HG03280 (cell line): ENCODE measurements at regions not wholly inside any gene's neighbourhood (a gene's known extent, or its start where the extent isn't known, plus 50 kb on each side); places are given as distances from the start of the nearest gene placed in this dataset.
"Not testable (repeated sequence)": the region's sequence is repeated elsewhere in the genome, so short reads cannot be mapped to it uniquely, and the experiment has no call there.

Source experiments
- ATAC-seq: cut with Tn5 transposase; IDR thresholded peaks from one replicate; pipeline ENCODE4 v1.9.1; 2021; ENCODE audit warnings: mild to moderate bottlenecking, moderate library complexity; ENCODE audit not compliant: unreplicated experiment

DNA sequence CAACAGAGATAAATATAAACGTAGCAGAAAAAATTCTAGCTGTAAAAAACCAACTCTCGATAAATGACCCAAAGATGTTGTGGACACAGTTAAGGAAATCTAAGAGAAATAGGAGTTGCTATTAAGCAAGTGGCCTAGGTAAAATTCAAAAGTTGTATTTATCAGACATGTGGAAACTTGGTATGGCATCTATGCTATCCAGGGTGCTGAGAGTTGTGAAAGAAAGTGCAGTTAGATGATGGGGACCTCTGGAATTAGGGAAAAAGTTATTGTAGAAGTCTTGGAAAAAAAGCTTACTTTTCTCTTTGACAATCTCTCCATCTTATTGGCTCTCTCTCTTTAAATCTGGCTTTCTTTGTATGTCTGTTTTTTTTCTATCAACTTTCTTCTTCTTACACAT is 1090.9 kb downstream of the TBL1XR1 start:
- no peak for ATAC-seq

DNA sequence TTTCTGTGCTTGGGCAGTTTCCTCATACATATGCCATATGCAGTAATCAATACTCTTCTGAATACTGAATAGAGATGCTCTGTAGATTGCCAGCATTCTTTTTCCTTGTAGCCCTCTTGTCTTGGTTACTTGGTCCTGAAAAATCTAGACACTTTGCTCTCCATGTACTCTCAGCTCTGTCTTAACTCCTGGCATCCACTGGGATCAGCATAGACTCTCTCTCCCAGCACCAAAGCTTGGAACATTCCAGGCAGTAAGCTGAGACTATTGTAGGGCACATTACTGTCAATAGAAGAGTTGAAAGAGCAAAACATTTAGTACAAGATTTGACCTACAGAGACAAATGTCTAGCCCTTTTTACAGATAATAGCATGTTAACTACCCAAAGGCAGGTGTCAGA is 1100.3 kb downstream of the TBL1XR1 start:
- no peak for ATAC-seq

DNA sequence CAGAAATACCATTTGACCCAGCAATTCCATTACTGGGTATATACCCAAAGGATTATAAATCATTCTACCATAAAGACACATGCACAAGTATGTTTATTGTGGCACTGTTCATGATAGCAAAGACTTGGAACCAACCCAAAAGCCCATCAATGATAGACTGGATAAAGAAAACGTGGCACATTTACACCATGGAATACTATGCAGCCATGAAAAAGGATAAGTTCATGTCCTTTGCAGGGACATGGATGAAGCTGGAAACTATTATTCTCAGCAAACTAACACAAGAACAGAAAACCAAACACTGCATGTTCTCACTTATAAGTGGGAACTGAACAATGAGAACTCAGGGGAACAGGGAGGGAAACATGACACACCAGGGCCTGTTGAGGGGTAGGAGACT is 1103.4 kb downstream of the TBL1XR1 start:
- not testable (repeated sequence) for ATAC-seq

DNA sequence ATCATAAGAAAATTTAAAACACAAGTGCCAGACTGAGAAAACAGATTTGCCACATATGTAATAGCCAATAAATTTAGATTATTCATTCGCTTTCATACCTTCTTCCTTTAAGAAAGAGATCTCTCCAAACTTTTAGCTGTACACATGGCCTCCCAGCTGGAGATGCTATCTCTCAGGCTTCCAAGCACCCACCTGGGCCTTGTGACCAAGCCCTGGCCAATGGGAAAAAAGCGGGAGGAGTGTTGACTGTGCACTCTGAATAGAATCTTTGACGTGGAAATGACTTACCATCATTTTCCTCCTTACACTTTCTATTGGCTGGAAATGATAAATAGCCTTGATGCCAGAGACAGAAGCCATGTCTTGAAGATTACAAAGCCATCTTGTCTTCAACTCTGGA is 1106.6 kb downstream of the TBL1XR1 start:
- ATAC-seq = no peak

DNA sequence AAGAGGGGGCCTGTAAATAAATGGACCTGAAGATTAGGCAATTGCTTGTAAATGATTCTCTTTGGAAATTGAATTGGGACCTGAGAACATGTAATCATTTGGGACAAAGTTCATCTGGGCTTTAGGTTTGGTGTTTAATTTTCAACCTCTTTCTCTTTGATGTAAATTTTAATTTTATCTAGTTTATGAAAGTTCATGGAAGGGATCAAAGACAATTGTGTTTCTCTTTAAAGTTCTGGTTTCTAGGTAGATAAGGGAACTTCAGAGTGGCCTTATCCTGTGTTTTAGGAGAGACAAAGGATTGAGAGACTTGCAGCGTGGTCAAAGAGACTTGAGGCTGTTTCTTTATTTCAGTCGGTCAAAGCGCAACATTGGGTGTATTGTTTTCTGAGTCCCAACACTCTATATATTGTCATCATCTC is 1108.3 kb downstream of the TBL1XR1 start:
- ATAC-seq = no peak

DNA sequence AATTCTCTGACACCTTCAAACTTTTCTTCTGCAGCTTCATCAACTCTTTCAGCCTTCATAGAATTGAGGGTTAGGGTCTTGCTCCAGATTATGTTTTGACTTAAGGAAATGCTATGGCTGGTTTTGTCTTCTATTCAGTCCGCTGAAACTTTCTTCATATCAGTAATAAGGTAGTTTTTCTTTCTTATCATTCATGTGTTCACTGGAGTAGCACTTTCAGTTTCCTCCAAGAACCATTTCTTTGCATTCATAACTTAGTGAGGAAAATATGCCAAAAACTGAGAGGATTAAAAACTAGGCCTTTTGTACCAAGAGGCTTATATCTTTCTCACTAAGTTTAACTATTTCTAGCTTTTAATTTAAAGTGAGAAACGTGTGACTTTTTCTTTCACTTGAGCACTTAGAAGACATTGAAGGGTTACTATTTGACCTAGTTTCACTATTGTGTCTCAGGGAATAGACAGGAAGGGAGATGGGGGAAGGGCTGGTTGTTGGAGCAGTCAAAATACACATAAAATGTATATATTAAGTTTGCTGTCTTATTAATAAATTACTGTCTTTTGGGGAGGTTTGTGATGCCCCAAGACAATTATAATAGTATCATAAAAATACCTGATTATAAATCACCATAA is 1110.1 kb downstream of the TBL1XR1 start:
- no peak for ATAC-seq

DNA sequence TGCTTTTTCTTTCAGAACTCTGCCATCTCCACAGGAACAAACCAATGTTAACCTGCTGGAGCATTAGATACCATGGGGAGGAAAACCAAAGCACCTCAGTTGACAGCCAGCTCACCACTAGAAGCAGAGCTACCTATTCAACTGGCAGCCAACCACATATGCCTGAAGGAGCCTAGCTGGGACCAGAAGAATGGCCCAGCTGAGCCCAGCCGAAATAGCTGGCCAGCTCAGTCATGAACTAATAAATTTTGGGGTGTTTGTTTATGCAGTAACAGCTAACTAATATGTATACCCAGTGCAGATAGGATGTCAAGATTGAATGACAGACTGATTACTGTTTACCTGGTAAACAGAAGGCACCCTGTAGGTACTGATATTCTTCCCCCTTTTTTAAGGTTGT is 1117.5 kb downstream of the TBL1XR1 start:
- no peak for ATAC-seq

DNA sequence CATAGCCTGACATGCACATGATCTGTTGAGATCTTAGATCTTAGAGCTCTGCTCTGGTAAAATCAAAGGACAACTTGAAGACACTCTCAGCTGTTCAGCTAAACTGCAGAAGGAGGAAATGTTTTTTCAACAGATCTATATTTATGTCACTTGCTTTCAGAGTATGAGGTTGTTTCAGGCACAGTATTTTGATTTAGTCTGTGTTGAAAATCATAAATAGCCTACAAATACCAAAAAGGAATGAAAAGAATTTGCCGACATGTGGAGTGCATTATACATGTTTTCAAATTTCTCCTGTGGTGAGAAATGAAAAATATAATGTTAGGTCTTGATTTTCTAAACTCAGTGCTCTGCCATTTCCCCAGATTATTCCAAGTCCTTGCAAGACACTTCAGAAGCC is 1118.4 kb downstream of the TBL1XR1 start:
- ATAC-seq = no peak

DNA sequence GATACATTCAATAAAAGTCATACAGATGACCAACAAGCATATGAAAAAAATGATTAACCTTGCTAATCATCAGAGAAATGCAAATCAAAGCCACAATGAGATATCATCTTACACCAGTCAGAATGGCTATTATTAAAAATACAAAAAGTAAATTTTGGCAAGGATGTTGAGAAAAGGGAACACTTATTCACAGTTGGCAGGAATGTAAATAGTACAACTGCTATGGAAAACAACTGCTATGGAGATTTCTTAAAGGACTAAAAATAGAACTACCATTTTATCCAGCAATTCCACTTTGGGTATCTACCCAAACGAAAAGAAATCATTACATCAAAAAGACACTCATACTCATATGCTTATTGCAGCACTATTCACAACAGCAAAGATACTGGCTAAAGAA is 1121.8 kb downstream of the TBL1XR1 start:
- ATAC-seq = no peak

DNA sequence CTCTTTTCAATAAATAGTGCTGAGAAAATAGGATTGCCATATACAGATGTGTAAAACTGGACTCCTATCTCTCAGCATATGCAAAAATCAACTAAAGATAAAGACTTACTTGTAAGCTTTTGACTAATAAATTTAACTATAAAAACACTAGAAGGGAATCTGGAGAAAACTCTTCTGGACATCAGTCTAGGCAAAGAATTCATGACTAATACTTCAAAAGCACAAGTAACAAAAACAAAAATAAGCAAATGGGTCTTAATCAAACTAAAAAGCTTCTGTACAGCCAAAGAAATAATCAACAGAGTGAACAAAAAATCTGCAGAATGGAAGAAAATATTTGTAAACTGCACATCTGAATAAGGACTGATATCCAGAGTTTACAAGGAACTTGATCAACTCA is 1122.2 kb downstream of the TBL1XR1 start:
- ATAC-seq = no peak

DNA sequence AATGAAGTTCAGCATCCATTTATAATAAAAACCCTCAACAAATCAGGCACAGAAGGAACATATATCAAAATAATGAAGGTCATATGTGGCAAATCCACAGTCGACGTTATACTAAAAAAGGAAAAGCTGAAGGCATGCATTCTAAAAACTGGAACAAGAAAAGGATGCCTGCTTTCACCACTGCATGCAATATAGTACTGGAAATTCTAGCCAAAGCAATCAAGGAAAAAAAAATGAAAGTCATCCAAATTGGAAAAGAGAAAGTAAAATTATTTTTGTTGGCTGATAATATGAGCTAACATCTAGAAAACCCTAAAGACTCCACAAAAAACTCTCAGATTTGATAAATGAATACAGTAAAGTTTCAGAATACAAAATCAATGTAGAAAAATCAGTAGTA is 1123.2 kb downstream of the TBL1XR1 start:
- no peak for ATAC-seq

DNA sequence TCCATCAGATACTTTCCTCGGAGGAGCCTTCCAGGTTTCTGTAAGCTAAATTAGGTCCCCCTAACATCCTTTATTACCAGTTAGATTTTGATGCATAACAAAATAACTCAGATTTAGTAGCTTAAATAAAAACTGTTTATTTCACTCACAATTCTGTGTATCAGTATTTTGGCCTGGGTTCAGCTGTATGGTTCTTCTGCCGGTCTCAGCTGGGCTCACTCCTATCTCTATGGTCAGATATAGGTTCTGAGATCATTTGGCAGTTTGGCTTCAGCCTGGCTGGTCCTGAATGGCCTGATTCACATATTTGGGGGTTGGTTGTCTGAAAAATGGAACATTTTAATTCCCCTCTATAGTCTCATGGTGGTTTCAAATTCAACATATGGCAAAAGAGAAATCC is 1125.3 kb downstream of the TBL1XR1 start:
- ATAC-seq = no peak

DNA sequence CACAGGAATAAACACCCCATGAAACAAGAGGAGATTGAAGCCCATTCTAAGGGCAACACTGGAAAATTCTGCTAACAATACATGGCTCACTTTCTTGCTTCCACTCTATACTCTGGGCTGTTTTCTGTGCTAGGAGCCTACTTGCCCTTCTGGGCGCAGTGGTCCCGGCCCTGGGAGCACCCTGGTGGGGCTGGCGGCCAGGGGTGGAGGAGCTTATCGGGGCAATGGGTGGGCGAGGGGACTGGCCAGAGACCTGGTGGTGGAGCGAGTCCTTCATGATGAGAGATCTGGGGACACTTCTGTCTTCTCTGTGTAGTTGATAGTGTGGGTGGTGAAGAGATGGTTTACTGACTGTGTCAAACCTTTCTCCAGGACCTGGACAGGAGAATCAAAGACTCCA is 1128.5 kb downstream of the TBL1XR1 start:
- ATAC-seq = no peak

DNA sequence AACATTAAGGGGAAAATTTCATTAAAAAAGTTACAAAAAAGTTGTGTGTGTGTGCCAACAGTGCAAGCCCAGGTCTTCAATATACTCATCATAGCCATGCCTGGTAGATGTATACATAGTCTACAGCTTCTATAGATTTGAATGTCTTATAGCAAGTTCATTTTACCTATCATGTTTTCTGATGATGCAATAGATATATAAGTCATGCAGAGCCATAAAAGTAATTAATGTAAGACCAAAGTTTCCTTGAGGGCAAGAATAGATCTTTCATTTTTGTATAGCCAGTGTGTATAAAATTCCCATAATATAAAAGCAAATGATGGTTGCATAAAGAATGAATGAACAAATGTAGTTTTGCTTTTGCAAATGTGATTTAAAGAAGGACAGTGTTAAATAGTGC is 1138.4 kb downstream of the TBL1XR1 start:
- ATAC-seq = no peak

DNA sequence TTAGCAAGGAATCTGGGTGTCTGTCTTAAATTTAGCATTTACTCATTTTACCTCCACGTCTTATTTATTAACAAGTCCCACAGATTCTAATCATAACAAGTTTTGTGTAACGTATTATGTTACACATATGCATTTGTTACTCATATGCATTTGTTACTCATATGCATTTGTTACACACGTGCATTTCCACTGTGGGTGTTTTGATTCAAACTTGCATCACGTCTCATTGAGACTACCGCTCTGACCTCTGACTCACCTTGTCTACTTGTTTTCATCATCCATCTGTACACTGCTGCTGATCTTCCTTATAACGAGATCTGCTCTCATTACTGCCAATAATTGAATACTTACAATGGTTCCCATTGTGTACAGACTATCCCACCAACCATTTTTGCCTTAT is 1141.4 kb downstream of the TBL1XR1 start:
- no peak for ATAC-seq

DNA sequence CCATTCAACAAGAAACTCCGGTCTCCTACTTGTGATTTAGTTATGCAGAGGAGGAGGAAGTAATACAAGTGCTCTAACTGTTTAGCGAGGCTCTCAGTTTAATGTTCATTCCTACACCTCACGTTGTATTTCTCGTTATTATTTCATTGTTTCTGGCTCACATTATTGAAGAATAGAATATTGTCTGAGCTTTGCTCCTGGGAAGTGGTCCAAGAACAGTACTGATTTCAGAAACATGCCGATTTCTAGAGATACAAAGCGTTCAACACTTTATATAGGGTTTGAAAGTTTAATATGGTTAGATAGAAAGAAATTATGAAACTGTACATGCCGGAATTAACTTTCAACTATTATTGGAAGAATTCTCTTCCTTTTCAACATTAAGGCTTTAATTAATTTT is 1145.5 kb downstream of the TBL1XR1 start:
- no peak for ATAC-seq

DNA sequence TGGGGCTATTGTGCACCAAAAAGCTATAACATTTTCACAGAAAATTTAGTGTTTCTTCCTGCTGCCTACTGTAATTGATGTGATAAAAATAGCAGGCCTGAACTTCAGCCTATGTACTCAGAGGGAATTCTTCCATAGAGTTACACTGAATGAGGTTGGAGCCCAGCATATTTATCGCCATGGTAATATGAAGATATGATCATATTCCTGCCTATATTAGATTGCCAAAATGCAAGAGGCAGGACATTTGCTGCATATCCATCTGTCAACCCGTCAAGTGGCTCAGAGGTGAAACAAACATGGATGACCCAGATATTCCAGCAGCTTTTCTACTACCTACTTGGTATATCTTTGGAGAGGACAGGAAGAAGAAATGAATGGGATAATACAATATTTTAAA is 1150.6 kb downstream of the TBL1XR1 start:
- no peak for ATAC-seq

DNA sequence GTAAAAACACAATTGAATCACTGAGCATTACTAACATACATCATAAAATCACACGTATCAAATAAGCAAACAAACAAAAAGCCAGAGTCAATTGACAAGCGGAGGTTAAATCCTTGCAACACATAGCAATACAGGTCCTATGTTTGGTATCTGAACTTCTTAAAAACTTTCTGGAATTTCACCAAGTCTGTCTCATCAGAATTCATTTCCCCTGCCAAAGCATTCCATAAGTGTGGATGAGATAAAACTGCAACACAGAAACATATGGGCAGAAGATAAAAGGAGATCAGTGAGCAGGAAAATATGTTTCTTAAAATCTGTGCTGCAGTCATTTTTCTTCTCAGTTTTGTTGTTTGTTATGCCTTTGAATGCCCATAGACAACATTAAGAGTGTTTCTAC is 1155.5 kb downstream of the TBL1XR1 start:
- no peak for ATAC-seq

DNA sequence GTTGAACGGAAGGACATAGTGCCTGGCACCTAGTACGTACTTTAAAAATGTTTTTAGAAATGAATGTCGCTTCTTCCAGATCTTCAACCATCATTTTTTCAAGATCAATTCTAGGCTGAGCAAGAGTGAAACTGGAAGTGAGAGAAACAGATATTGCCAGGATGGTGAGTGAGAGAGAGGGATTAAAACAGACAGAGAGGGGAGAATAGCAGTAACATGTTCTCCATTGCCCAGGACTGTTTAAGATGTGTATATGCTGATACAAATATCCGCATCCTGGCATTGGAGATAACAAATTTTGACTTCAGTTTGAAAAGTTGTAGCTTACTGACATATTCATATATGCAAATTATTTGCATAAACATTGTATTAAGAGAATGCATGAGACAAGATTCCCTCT is 1156.1 kb downstream of the TBL1XR1 start:
- no peak for ATAC-seq

DNA sequence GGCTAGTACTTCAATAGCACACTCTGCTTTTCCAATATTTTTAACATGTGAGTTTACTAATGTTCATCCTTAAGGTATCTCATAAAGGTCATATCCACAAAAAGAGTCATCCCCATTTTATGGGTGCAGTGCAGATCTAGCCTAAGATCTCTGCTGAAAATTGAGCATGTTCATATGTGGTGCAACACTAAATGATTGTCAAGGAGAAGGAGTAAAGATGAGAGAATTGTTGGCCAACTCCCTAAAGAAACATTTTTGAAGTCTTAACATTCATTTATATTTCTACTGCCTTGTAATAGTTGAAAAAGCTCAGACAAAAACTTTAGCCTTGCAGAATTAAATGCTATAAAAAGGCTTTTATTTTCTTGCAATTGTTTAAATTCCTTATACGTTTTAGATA is 1159.6 kb downstream of the TBL1XR1 start:
- ATAC-seq = no peak

DNA sequence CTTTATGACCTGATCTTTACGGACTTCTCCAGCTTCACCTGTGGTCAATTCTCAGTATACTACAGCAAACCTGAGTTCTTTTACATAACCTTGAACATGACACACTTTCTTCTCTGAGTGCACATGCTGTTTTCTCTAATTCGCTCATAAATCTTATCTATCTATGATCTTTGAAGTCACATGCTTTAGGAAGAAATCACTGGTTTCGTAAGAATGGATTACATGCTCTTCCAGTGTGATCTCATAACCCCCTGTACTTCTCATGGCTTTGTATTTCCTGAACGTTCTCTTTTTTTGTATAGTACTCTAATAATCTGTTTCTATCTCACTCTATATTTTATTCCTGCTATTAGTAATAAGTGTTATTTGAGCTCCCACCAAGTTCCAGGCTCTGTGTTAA is 1165.2 kb downstream of the TBL1XR1 start:
- ATAC-seq = no peak

DNA sequence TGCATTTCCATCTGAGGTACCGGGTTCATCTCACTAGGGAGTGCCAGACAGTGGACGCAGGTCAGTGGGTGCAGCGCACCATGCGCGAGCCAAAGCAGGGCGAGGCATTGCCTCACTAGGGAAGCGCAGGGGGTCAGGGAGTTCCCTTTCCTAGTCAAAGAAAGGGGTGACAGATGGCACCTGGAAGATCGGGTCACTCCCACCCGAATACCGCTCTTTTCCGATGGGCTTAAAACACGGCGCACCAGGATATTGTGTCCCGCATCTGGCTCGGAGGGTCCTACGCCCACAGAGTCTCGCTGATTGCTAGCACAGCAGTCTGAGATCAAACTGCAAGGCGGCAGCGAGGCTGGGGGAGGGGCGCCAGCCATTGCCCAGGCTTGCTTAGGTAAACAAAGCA is 1157.1 kb downstream of the NAALADL2 start:
- ATAC-seq = not testable (repeated sequence)

DNA sequence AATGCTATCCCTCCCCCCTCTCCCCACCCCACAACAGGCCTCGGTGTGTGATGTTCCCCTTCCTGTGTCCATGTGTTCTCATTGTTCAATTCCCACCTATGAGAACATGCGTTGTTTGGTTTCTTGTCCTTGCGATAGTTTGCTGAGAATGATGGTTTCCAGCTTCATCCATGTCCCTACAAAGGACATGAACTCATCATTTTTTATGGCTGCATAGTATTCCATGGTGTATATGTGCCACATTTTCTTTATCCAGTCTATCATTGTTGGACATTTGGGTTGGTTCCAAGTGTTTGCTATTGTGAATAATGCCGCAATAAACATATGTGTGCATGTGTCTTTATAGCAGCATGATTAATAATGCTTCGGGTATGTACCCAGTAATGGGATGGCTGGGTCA is 1156.1 kb downstream of the NAALADL2 start:
- ATAC-seq = not testable (repeated sequence)

DNA sequence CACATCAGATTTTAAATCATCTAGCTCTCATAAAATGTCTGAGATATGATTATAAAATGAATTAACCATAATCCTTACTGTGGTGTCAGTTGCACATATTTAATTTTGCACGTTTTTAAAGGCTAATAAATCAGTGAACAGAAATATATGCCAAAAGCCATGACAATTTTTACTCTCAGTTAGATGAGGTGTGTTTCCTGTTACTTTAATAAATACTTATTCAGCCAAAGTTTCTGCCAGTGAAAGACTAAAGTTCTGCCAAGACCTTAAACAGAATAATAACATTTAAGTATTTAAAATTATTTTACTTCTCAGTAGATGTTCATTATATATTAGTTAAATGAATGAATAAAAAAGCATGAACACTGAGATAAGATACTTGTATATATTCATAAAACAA is 1150.1 kb downstream of the NAALADL2 start:
- ATAC-seq = no peak
